ENCODE measurements at regions not wholly inside any gene's neighbourhood (a gene's known extent, or its start where the extent isn't known, plus 50 kb on each side); places are given as distances from the start of the nearest gene placed in this dataset.

- TF ChIP-seq CTCF (IDR thresholded peaks at IDR 0.05; ENCODE audit: extremely low read depth, missing control alignments) = no peak
- DNase-seq (ENCODE audit: low spot score) = no peak
Observed at GRCh38 chr10:10389182-10389581, 628.5 kb upstream of the CELF2 start.

GRCh38 chr10:10392511-10392910 lies 625.2 kb upstream of the CELF2 start:
- no peak for DNase-seq (ENCODE audit: low spot score)
- no peak for TF ChIP-seq CTCF (IDR thresholded peaks at IDR 0.05; ENCODE audit: extremely low read depth, missing control alignments)

- DNase-seq (ENCODE audit: low spot score) = no peak
- no peak for TF ChIP-seq CTCF (IDR thresholded peaks at IDR 0.05; ENCODE audit: extremely low read depth, missing control alignments)
Observed at GRCh38 chr10:10394933-10395658, 622.6 kb upstream of the CELF2 start.

- DNase-seq (ENCODE audit: low spot score) = no peak
- TF ChIP-seq CTCF (IDR thresholded peaks at IDR 0.05; ENCODE audit: extremely low read depth, missing control alignments) = no peak
Observed at GRCh38 chr10:10396601-10397000, 621.1 kb upstream of the CELF2 start.

- no peak for DNase-seq (ENCODE audit: low spot score)
Observed at GRCh38 chr10:10397906-10398305, 619.8 kb upstream of the CELF2 start.

GRCh38 chr10:10403762-10404161 lies 613.9 kb upstream of the CELF2 start:
- TF ChIP-seq CTCF (IDR thresholded peaks at IDR 0.05; ENCODE audit: extremely low read depth, missing control alignments) = no peak

More at GRCh38 chr10:10397906-10398305, 619.8 kb upstream of the CELF2 start:
- no peak for TF ChIP-seq CTCF (IDR thresholded peaks at IDR 0.05; ENCODE audit: extremely low read depth, missing control alignments)

GRCh38 chr10:10417671-10418070 lies 600.0 kb upstream of the CELF2 start:
- TF ChIP-seq CTCF (IDR thresholded peaks at IDR 0.05; ENCODE audit: extremely low read depth, missing control alignments) = no peak
- DNase-seq (ENCODE audit: low spot score) = no peak

More at GRCh38 chr10:10403762-10404161, 613.9 kb upstream of the CELF2 start:
- no peak for DNase-seq (ENCODE audit: low spot score)

All from GM20000 (cell line).